ENCODE measurements at regions not wholly inside any gene's neighbourhood (a gene's known extent, or its start where the extent isn't known, plus 50 kb on each side); places are given as distances from the start of the nearest gene placed in this dataset.

DNA sequence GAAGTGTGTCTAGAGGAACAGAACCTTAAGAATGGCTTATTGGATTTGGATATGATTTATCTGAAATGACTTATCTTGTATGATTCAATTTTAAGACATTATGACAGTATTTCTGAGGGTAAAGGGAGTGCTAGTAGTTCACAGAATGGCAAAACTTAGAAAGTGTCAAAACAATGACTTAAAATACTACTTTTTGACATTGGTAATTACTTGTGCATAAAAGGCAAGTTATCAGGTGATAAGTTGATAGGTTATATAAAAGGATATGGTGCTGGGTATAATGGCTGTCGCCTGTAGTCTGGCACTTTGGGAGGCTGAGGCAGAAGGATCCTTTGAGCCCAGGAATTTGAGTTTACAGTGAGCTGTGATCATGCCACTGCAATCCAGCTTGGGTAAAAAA is 494.4 kb downstream of the CDH9 start:
- Histone ChIP-seq H3K4me3 (replicated peaks in 1 of 3; ENCODE audit: insufficient read depth in 1 of 3, low read depth in 1 of 3, low read length in 3 of 3) (no peak overlapping the region), H2AFZ (ENCODE audit: low read depth, low read length) (no peak overlapping the region), H3K4me2 (ENCODE audit: insufficient read depth, low read length) (no peak overlapping the region), H3K9me3 (replicated peaks; ENCODE audit: control insufficient read depth, insufficient read depth, low read length) (no peaks in the 10 kb centered on the region), H3K9me1 (replicated peaks; ENCODE audit: control insufficient read depth, extremely low read depth, insufficient read depth, low read length) (no peaks in the 10 kb centered on the region), H3K4me1 (ENCODE audit: control insufficient read depth, extremely low read depth, insufficient read depth, low read length) (no peaks in the 10 kb centered on the region), H3K27ac (ENCODE audit: insufficient read depth, low read depth, low read length) (no peak overlapping the region), H3K27me3 (ENCODE audit: control insufficient read depth in 2 of 2, insufficient read depth in 2 of 2, low read length in 2 of 2) (no peaks in the 10 kb centered on the region), H3K9ac (replicated peaks; ENCODE audit: extremely low read depth, insufficient read depth, low read length) (no peak overlapping the region), H3K36me3 (ENCODE audit: control insufficient read depth in 2 of 2, extremely low read depth in 1 of 2, insufficient read depth in 2 of 2, low read length in 2 of 2) (no peaks in the 10 kb centered on the region), H3K79me2 (ENCODE audit: control insufficient read depth, insufficient read depth, low read length) (no peaks in the 10 kb centered on the region), H4K20me1 (replicated peaks; ENCODE audit: control insufficient read depth, extremely low read depth, insufficient read depth, low read length) (no peaks in the 10 kb centered on the region)
- intact Hi-C loops (cut with micrococcal nuclease) = no loop called here
- TF ChIP-seq GATA2 (IDR thresholded peaks at IDR 0.05; ENCODE audit: insufficient read depth, insufficient read length, low read depth, low read length) = no peak
- TF ChIP-seq EZH2 (IDR thresholded peaks at IDR 0.05; ENCODE audit: borderline replicate concordance, low read depth, low read length, severe bottlenecking) = no peak
- TF ChIP-seq, protein P1, sequence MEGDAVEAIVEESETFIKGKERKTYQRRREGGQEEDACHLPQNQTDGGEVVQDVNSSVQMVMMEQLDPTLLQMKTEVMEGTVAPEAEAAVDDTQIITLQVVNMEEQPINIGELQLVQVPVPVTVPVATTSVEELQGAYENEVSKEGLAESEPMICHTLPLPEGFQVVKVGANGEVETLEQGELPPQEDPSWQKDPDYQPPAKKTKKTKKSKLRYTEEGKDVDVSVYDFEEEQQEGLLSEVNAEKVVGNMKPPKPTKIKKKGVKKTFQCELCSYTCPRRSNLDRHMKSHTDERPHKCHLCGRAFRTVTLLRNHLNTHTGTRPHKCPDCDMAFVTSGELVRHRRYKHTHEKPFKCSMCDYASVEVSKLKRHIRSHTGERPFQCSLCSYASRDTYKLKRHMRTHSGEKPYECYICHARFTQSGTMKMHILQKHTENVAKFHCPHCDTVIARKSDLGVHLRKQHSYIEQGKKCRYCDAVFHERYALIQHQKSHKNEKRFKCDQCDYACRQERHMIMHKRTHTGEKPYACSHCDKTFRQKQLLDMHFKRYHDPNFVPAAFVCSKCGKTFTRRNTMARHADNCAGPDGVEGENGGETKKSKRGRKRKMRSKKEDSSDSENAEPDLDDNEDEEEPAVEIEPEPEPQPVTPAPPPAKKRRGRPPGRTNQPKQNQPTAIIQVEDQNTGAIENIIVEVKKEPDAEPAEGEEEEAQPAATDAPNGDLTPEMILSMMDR (IDR thresholded peaks at IDR 0.05; ENCODE audit: extremely low read depth in 1 of 2, insufficient read depth in 1 of 2, low read depth in 1 of 2, low read length in 2 of 2) = no peak
- TF ChIP-seq JUN (IDR thresholded peaks at IDR 0.05; ENCODE audit: borderline replicate concordance, insufficient read depth, insufficient read length, low read depth) = no peak
- TF ChIP-seq FOS (IDR thresholded peaks at IDR 0.05; ENCODE audit: borderline replicate concordance, insufficient read depth, low read length) = no peak
- TF ChIP-seq, protein P2, sequence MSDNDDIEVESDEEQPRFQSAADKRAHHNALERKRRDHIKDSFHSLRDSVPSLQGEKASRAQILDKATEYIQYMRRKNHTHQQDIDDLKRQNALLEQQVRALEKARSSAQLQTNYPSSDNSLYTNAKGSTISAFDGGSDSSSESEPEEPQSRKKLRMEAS (IDR thresholded peaks at IDR 0.05; ENCODE audit: insufficient read depth, insufficient read length) = no peak
- no peak for TF ChIP-seq MYC (IDR thresholded peaks at IDR 0.05; ENCODE audit: low read depth, low read length)
- no peak for TF ChIP-seq POLR2A (IDR thresholded peaks at IDR 0.05; ENCODE audit: low read depth, low read length)
- no peak for TF ChIP-seq POLR2AphosphoS5 (IDR thresholded peaks at IDR 0.05; ENCODE audit: insufficient read depth, low read depth, low read length)
- ChIA-PET POLR2A (no interaction called here), CTCF (no interaction called here)
- BruUV-seq (replicated peaks) = no TSS peak
- FAIRE-seq (no peak), DNase-seq (ENCODE audit: low read depth, low spot score) (no peak)
- dilution Hi-C loops (cut with MboI; ENCODE audit: extremely low pct_ligation_motif_present, low sequenced_read_pairs) = no loop called here
